GM18907 (cell line): ENCODE measurements at regions not wholly inside any gene's neighbourhood (a gene's known extent, or its start where the extent isn't known, plus 50 kb on each side); places are given as distances from the start of the nearest gene placed in this dataset.

ENCODE experiments used
- ATAC-seq: cut with Tn5 transposase; IDR thresholded peaks from one replicate; pipeline ENCODE4 v1.9.1; 2021; ENCODE audit warnings: mild to moderate bottlenecking, moderate library complexity; ENCODE audit not compliant: unreplicated experiment

- no peak for ATAC-seq
These were observed 246.3 kb upstream of the RAB4A start for GRCh38 chr1:229024528-229025130.

- no peak for ATAC-seq
These were observed 245.3 kb upstream of the RAB4A start for GRCh38 chr1:229025576-229025975.

GRCh38 chr1:229027158-229027557 lies 243.8 kb upstream of the RAB4A start:
- no peak for ATAC-seq

- no peak for ATAC-seq
These were observed 243.2 kb upstream of the RAB4A start for GRCh38 chr1:229027622-229028182.

GRCh38 chr1:229028544-229028943 lies 242.4 kb upstream of the RAB4A start:
- ATAC-seq = no peak

- ATAC-seq = no peak
These were observed 241.7 kb upstream of the RAB4A start for GRCh38 chr1:229028987-229029878.

GRCh38 chr1:229029879-229030235 lies 241.1 kb upstream of the RAB4A start:
- no peak for ATAC-seq

- ATAC-seq = no peak
These were observed 240.3 kb upstream of the RAB4A start for GRCh38 chr1:229030630-229031029.

- ATAC-seq = no peak
These were observed 239.8 kb upstream of the RAB4A start for GRCh38 chr1:229031061-229031460.

- no peak for ATAC-seq
These were observed 239.2 kb upstream of the RAB4A start for GRCh38 chr1:229031481-229032341.

- no peak for ATAC-seq
These were observed 238.5 kb upstream of the RAB4A start for GRCh38 chr1:229032375-229032774.

- no peak for ATAC-seq
These were observed 237.4 kb upstream of the RAB4A start for GRCh38 chr1:229033480-229033879.

- ATAC-seq = no peak
These were observed 236.6 kb upstream of the RAB4A start for GRCh38 chr1:229034342-229034741.

- peak; percentile 88 for ATAC-seq
These were observed 235.7 kb upstream of the RAB4A start for GRCh38 chr1:229035054-229035747.

GRCh38 chr1:229035748-229036082 lies 235.2 kb upstream of the RAB4A start:
- ATAC-seq = peak; percentile 52

GRCh38 chr1:229037806-229038405 lies 233.0 kb upstream of the RAB4A start:
- ATAC-seq = no peak

GRCh38 chr1:229040630-229041358 lies 230.1 kb upstream of the RAB4A start:
- no peak for ATAC-seq

GRCh38 chr1:229041946-229042345 lies 229.0 kb upstream of the RAB4A start:
- ATAC-seq = no peak

GRCh38 chr1:229042482-229042881 lies 228.4 kb upstream of the RAB4A start:
- ATAC-seq = no peak

GRCh38 chr1:229043115-229043514 lies 227.8 kb upstream of the RAB4A start:
- no peak for ATAC-seq
